OCI-LY1 (cell line): ENCODE measurements at regions not wholly inside any gene's neighbourhood (a gene's known extent, or its start where the extent isn't known, plus 50 kb on each side); places are given as distances from the start of the nearest gene placed in this dataset.

Experiments used
- H2AFZ ChIP-seq: fragments of 200-600 bp; sonication (generic), shearing (Covaris generic); 2 replicates; pipeline ENCODE4 v1.6.0; 2014; ENCODE audit warnings: antibody characterized with exemption, mild to moderate bottlenecking, low read length
- H3F3A ChIP-seq: fragments of 200-600 bp; sonication (generic), shearing (Covaris generic); 2 replicates; pipeline ENCODE4 v1.6.0; 2014; ENCODE audit warnings: mild to moderate bottlenecking, antibody characterized with exemption, low read length, moderate library complexity; ENCODE audit not compliant: insufficient read depth
- H3K27ac ChIP-seq: fragments of 200-600 bp; sonication (generic); 2 replicates; pipeline ENCODE4 v1.5.1; 2014; ENCODE audit warnings: low read length, mixed run types, mild to moderate bottlenecking, low read depth; ENCODE audit not compliant: poor library complexity, severe bottlenecking
- H3K27me3 ChIP-seq: fragments of 200-600 bp; sonication (generic); 2 replicates; pipeline ENCODE4 v1.6.0; 2014; ENCODE audit warnings: antibody characterized with exemption, mild to moderate bottlenecking, low read length, moderate library complexity; ENCODE audit not compliant: insufficient read depth
- H3K36me3 ChIP-seq: fragments of 200-600 bp; sonication (generic); 2 replicates; pipeline ENCODE4 v1.6.1; 2014; ENCODE audit warnings: mild to moderate bottlenecking, antibody characterized with exemption, low read length, moderate library complexity, mixed read lengths; ENCODE audit not compliant: insufficient read depth
- H3K4me1 ChIP-seq: fragments of 200-600 bp; sonication (generic); 2 replicates; pipeline ENCODE4 v1.5.1; 2014; ENCODE audit warnings: mild to moderate bottlenecking, low read length, moderate library complexity; ENCODE audit not compliant: insufficient read depth, severe bottlenecking
- H3K4me2 ChIP-seq: fragments of 200-600 bp; sonication (generic), shearing (Covaris generic); 2 replicates; pipeline ENCODE4 v1.6.1; 2014; ENCODE audit warnings: low read length
- H3K4me3 ChIP-seq: fragments of 200-600 bp; sonication (generic); 2 replicates; pipeline ENCODE4 v1.5.1; 2014; ENCODE audit warnings: low read length, low read depth, mild to moderate bottlenecking, mixed read lengths; ENCODE audit not compliant: poor library complexity, severe bottlenecking
- H3K79me2 ChIP-seq: fragments of 200-600 bp; shearing (Covaris generic); 2 replicates; pipeline ENCODE4 v1.6.1; 2016; ENCODE audit warnings: mixed run types, low read length, mixed read lengths; ENCODE audit not compliant: insufficient read depth
- H3K9ac ChIP-seq: fragments of 200-600 bp; sonication (generic), shearing (Covaris generic); 2 replicates; pipeline ENCODE4 v1.6.1; 2014; ENCODE audit warnings: mild to moderate bottlenecking, low read length, mixed read lengths
- H3K9me2 ChIP-seq: fragments of 200-600 bp; sonication (generic), shearing (Covaris generic); 2 replicates; pipeline ENCODE4 v1.6.1; 2014; ENCODE audit warnings: low read depth, mild to moderate bottlenecking, low read length, mixed read lengths
- H3K9me3 ChIP-seq: fragments of 200-600 bp; shearing (Covaris generic); 2 replicates; pipeline ENCODE4 v1.6.1; 2014; ENCODE audit warnings: low read length, mixed read lengths
- H4K20me1 ChIP-seq: fragments of 200-600 bp; sonication (generic), shearing (Covaris generic); 2 replicates; pipeline ENCODE4 v1.6.0; 2016; ENCODE audit warnings: mild to moderate bottlenecking, low read length; ENCODE audit not compliant: insufficient read depth
- CTCF ChIP-seq: fragments of 200-600 bp; sonication (generic), shearing (Covaris generic); IDR thresholded peaks from 2 replicates; pipeline ENCODE4 v1.5.1; 2017; ENCODE audit warnings: mild to moderate bottlenecking, antibody characterized with exemption, low read length, moderate library complexity, mixed read lengths
- EZH2 ChIP-seq: fragments of 200-600 bp; sonication (generic), shearing (Covaris generic); IDR thresholded peaks from 2 replicates; pipeline ENCODE4 v1.8.0; 2017; ENCODE audit warnings: borderline replicate concordance, mixed run types, mild to moderate bottlenecking, antibody characterized with exemption, low read length, moderate library complexity, mixed read lengths

- Histone ChIP-seq H3K9me2 (no peaks in the 10 kb centered on the region), H3K4me2 (no peak overlapping the region), H3K36me3 (no peaks in the 10 kb centered on the region), H3K27me3 (no peaks in the 10 kb centered on the region), H4K20me1 (no peaks in the 10 kb centered on the region), H3K27ac (no peak overlapping the region), H2AFZ (no peak overlapping the region), H3K79me2 (no peaks in the 10 kb centered on the region), H3K4me1 (no peaks in the 10 kb centered on the region), H3K9ac (no peak overlapping the region), H3F3A (no peaks in the 10 kb centered on the region), H3K4me3 (no peak overlapping the region), H3K9me3 (no peaks in the 10 kb centered on the region)
- no peak for TF ChIP-seq EZH2
- no peak for TF ChIP-seq CTCF
Observed at GRCh38 chr11:88012456-88012855, 162.8 kb downstream of the RAB38 start.

GRCh38 chr11:87976009-87976408, 199.2 kb downstream of the RAB38 start:
- Histone ChIP-seq H3F3A (no peaks in the 10 kb centered on the region), H3K9me2 (no peaks in the 10 kb centered on the region), H4K20me1 (no peaks in the 10 kb centered on the region), H3K4me2 (no peak overlapping the region), H3K27me3 (no peaks in the 10 kb centered on the region), H3K4me3 (no peak overlapping the region), H3K9me3 (no peaks in the 10 kb centered on the region), H2AFZ (no peak overlapping the region), H3K27ac (no peak overlapping the region), H3K9ac (no peak overlapping the region), H3K36me3 (no peaks in the 10 kb centered on the region), H3K79me2 (no peaks in the 10 kb centered on the region), H3K4me1 (no peaks in the 10 kb centered on the region)
- no peak for TF ChIP-seq EZH2
- TF ChIP-seq CTCF = no peak

- Histone ChIP-seq H3K4me3 (no peak overlapping the region), H3K27ac (no peak overlapping the region), H3K27me3 (no peaks in the 10 kb centered on the region), H4K20me1 (no peaks in the 10 kb centered on the region), H3K36me3 (no peaks in the 10 kb centered on the region), H3K4me1 (no peaks in the 10 kb centered on the region), H3K9ac (no peak overlapping the region), H2AFZ (no peak overlapping the region), H3F3A (no peaks in the 10 kb centered on the region), H3K9me2 (no peaks in the 10 kb centered on the region), H3K4me2 (no peak overlapping the region), H3K79me2 (no peaks in the 10 kb centered on the region), H3K9me3 (no peaks in the 10 kb centered on the region)
- no peak for TF ChIP-seq CTCF
- TF ChIP-seq EZH2 = no peak
Observed at GRCh38 chr11:87974797-87975196, 200.4 kb downstream of the RAB38 start.
